ENCODE measurements at regions not wholly inside any gene's neighbourhood (a gene's known extent, or its start where the extent isn't known, plus 50 kb on each side); places are given as distances from the start of the nearest gene placed in this dataset.

- Histone ChIP-seq H3K9ac (ENCODE audit: low read length) (no peak overlapping the region), H3K4me3 (ENCODE audit: low read length) (no peak overlapping the region), H3K36me3 (ENCODE audit: control insufficient read depth, insufficient read depth, low read length, severe bottlenecking) (no peaks in the 10 kb centered on the region), H3K4me1 (ENCODE audit: control insufficient read depth, insufficient read depth, low read length) (peaks cover 31% of the 10 kb centered on the region), H3K27me3 (replicated peaks; ENCODE audit: control insufficient read depth, insufficient read depth, low read length) (no peaks in the 10 kb centered on the region), H3K9me3 (ENCODE audit: control insufficient read depth, low read length) (no peaks in the 10 kb centered on the region)
- DNase-seq (ENCODE audit: low read depth): no peak
Observed at GRCh38 chr12:59044791-59045190, 124.5 kb upstream of the LRIG3 start.

- H3K36me3 ChIP-seq (ENCODE audit: control insufficient read depth, insufficient read depth, low read length, severe bottlenecking): no peaks in the 10 kb centered on the region
- H3K4me1 ChIP-seq (ENCODE audit: control insufficient read depth, insufficient read depth, low read length): peaks cover 51% of the 10 kb centered on the region
- H3K27me3 ChIP-seq (replicated peaks; ENCODE audit: control insufficient read depth, insufficient read depth, low read length): no peaks in the 10 kb centered on the region
- no peaks in the 10 kb centered on the region for H3K9me3 ChIP-seq (ENCODE audit: control insufficient read depth, low read length)
- peak; percentile 96 for DNase-seq (ENCODE audit: low read depth)
- peak overlapping the region; percentile 68 for H3K4me3 ChIP-seq (ENCODE audit: low read length)
- peak overlapping the region; percentile 83 for H3K9ac ChIP-seq (ENCODE audit: low read length)
Observed at GRCh38 chr12:59041241-59042121, 121.2 kb upstream of the LRIG3 start.

- peak overlapping the region; percentile 68 for H3K4me3 ChIP-seq (ENCODE audit: low read length)
- H3K9ac ChIP-seq (ENCODE audit: low read length): peak overlapping the region; percentile 83
- peaks cover 59% of the 10 kb centered on the region for H3K4me1 ChIP-seq (ENCODE audit: control insufficient read depth, insufficient read depth, low read length)
- H3K9me3 ChIP-seq (ENCODE audit: control insufficient read depth, low read length): no peaks in the 10 kb centered on the region
- H3K36me3 ChIP-seq (ENCODE audit: control insufficient read depth, insufficient read depth, low read length, severe bottlenecking): no peaks in the 10 kb centered on the region
- H3K27me3 ChIP-seq (replicated peaks; ENCODE audit: control insufficient read depth, insufficient read depth, low read length): no peaks in the 10 kb centered on the region
- DNase-seq (ENCODE audit: low read depth): peak; percentile 80
Observed at GRCh38 chr12:59040656-59041055, 120.4 kb upstream of the LRIG3 start.

GRCh38 chr12:59040043-59040442 lies 119.7 kb upstream of the LRIG3 start:
- Histone ChIP-seq H3K36me3 (ENCODE audit: control insufficient read depth, insufficient read depth, low read length, severe bottlenecking) (no peaks in the 10 kb centered on the region), H3K9me3 (ENCODE audit: control insufficient read depth, low read length) (no peaks in the 10 kb centered on the region), H3K9ac (ENCODE audit: low read length) (peak overlapping the region; percentile 83), H3K4me3 (ENCODE audit: low read length) (peak overlapping the region; percentile 46), H3K27me3 (replicated peaks; ENCODE audit: control insufficient read depth, insufficient read depth, low read length) (no peaks in the 10 kb centered on the region), H3K4me1 (ENCODE audit: control insufficient read depth, insufficient read depth, low read length) (peaks cover 63% of the 10 kb centered on the region)
- DNase-seq (ENCODE audit: low read depth): no peak

- Histone ChIP-seq H3K9ac (ENCODE audit: low read length) (no peak overlapping the region), H3K9me3 (ENCODE audit: control insufficient read depth, low read length) (no peaks in the 10 kb centered on the region), H3K4me1 (ENCODE audit: control insufficient read depth, insufficient read depth, low read length) (peaks cover 63% of the 10 kb centered on the region), H3K36me3 (ENCODE audit: control insufficient read depth, insufficient read depth, low read length, severe bottlenecking) (no peaks in the 10 kb centered on the region), H3K4me3 (ENCODE audit: low read length) (no peak overlapping the region), H3K27me3 (replicated peaks; ENCODE audit: control insufficient read depth, insufficient read depth, low read length) (no peaks in the 10 kb centered on the region)
- no peak for DNase-seq (ENCODE audit: low read depth)
Observed at GRCh38 chr12:59039005-59039404, 118.7 kb upstream of the LRIG3 start.

GRCh38 chr12:59036973-59037762 lies 116.9 kb upstream of the LRIG3 start:
- H3K4me1 ChIP-seq (ENCODE audit: control insufficient read depth, insufficient read depth, low read length): peaks cover 69% of the 10 kb centered on the region
- H3K36me3 ChIP-seq (ENCODE audit: control insufficient read depth, insufficient read depth, low read length, severe bottlenecking): no peaks in the 10 kb centered on the region
- H3K9me3 ChIP-seq (ENCODE audit: control insufficient read depth, low read length): no peaks in the 10 kb centered on the region
- DNase-seq (ENCODE audit: low read depth): no peak
- no peaks in the 10 kb centered on the region for H3K27me3 ChIP-seq (replicated peaks; ENCODE audit: control insufficient read depth, insufficient read depth, low read length)
- peak overlapping the region; percentile 78 for H3K9ac ChIP-seq (ENCODE audit: low read length)
- H3K4me3 ChIP-seq (ENCODE audit: low read length): peak overlapping the region; percentile 68

GRCh38 chr12:59036347-59036746 lies 116.0 kb upstream of the LRIG3 start:
- Histone ChIP-seq H3K27me3 (replicated peaks; ENCODE audit: control insufficient read depth, insufficient read depth, low read length) (no peaks in the 10 kb centered on the region), H3K36me3 (ENCODE audit: control insufficient read depth, insufficient read depth, low read length, severe bottlenecking) (no peaks in the 10 kb centered on the region), H3K9me3 (ENCODE audit: control insufficient read depth, low read length) (no peaks in the 10 kb centered on the region), H3K4me3 (ENCODE audit: low read length) (peak overlapping the region; percentile 68), H3K9ac (ENCODE audit: low read length) (peak overlapping the region; percentile 78), H3K4me1 (ENCODE audit: control insufficient read depth, insufficient read depth, low read length) (peaks cover 62% of the 10 kb centered on the region)
- DNase-seq (ENCODE audit: low read depth): no peak

GRCh38 chr12:59031313-59031712 lies 111.0 kb upstream of the LRIG3 start:
- H3K4me3 ChIP-seq (ENCODE audit: low read length): no peak overlapping the region
- no peaks in the 10 kb centered on the region for H3K9me3 ChIP-seq (ENCODE audit: control insufficient read depth, low read length)
- peaks cover 25% of the 10 kb centered on the region for H3K4me1 ChIP-seq (ENCODE audit: control insufficient read depth, insufficient read depth, low read length)
- H3K9ac ChIP-seq (ENCODE audit: low read length): no peak overlapping the region
- H3K36me3 ChIP-seq (ENCODE audit: control insufficient read depth, insufficient read depth, low read length, severe bottlenecking): no peaks in the 10 kb centered on the region
- DNase-seq (ENCODE audit: low read depth): no peak
- H3K27me3 ChIP-seq (replicated peaks; ENCODE audit: control insufficient read depth, insufficient read depth, low read length): no peaks in the 10 kb centered on the region

GRCh38 chr12:59030415-59030814 lies 110.1 kb upstream of the LRIG3 start:
- Histone ChIP-seq H3K9ac (ENCODE audit: low read length) (no peak overlapping the region), H3K9me3 (ENCODE audit: control insufficient read depth, low read length) (no peaks in the 10 kb centered on the region), H3K4me1 (ENCODE audit: control insufficient read depth, insufficient read depth, low read length) (peaks cover 20% of the 10 kb centered on the region), H3K36me3 (ENCODE audit: control insufficient read depth, insufficient read depth, low read length, severe bottlenecking) (no peaks in the 10 kb centered on the region), H3K4me3 (ENCODE audit: low read length) (no peak overlapping the region), H3K27me3 (replicated peaks; ENCODE audit: control insufficient read depth, insufficient read depth, low read length) (no peaks in the 10 kb centered on the region)
- no peak for DNase-seq (ENCODE audit: low read depth)

- H3K9me3 ChIP-seq (ENCODE audit: control insufficient read depth, low read length): no peaks in the 10 kb centered on the region
- H3K9ac ChIP-seq (ENCODE audit: low read length): no peak overlapping the region
- no peak for DNase-seq (ENCODE audit: low read depth)
- no peak overlapping the region for H3K4me3 ChIP-seq (ENCODE audit: low read length)
- no peaks in the 10 kb centered on the region for H3K36me3 ChIP-seq (ENCODE audit: control insufficient read depth, insufficient read depth, low read length, severe bottlenecking)
- peaks cover 22% of the 10 kb centered on the region for H3K4me1 ChIP-seq (ENCODE audit: control insufficient read depth, insufficient read depth, low read length)
- H3K27me3 ChIP-seq (replicated peaks; ENCODE audit: control insufficient read depth, insufficient read depth, low read length): no peaks in the 10 kb centered on the region
Observed at GRCh38 chr12:59027199-59027598, 106.9 kb upstream of the LRIG3 start.

GRCh38 chr12:59023861-59024424 lies 103.6 kb upstream of the LRIG3 start:
- no peaks in the 10 kb centered on the region for H3K27me3 ChIP-seq (replicated peaks; ENCODE audit: control insufficient read depth, insufficient read depth, low read length)
- H3K9me3 ChIP-seq (ENCODE audit: control insufficient read depth, low read length): no peaks in the 10 kb centered on the region
- no peaks in the 10 kb centered on the region for H3K36me3 ChIP-seq (ENCODE audit: control insufficient read depth, insufficient read depth, low read length, severe bottlenecking)
- H3K4me1 ChIP-seq (ENCODE audit: control insufficient read depth, insufficient read depth, low read length): peaks cover 22% of the 10 kb centered on the region
- peak overlapping the region; percentile 56 for H3K4me3 ChIP-seq (ENCODE audit: low read length)
- no peak for DNase-seq (ENCODE audit: low read depth)
- H3K9ac ChIP-seq (ENCODE audit: low read length): peak overlapping the region; percentile 72

All from adipocyte (in vitro differentiated cells).